Caco-2 (cell line): ENCODE measurements at regions not wholly inside any gene's neighbourhood (a gene's known extent, or its start where the extent isn't known, plus 50 kb on each side); places are given as distances from the start of the nearest gene placed in this dataset.

Experiments
- BruUV-seq: library from RNA; stranded (reverse); fragments of 400-500 nt; replicated peaks from 2 replicates; lab custom pipeline; 2021; lab: Mats Ljungman, UMichigan
- CTCF ChIA-PET: fragments of 300-600 bp; sonication (Branson Sonifier 250); formaldehyde crosslinking; loops from one replicate; lab custom pipeline; 2022; ENCODE audit warnings: antibody characterized with exemption; lab: Charles Lee
- POLR2A ChIA-PET: fragments of 300-600 bp; sonication (Branson Sonifier 250); formaldehyde crosslinking; loops from one replicate; lab custom pipeline; 2022; ENCODE audit warnings: antibody characterized with exemption; lab: Charles Lee
- DNase-seq, 2 experiments: peaks; one replicate each; pipeline versions ENCODE4 v3.0.0 to v3.0.0-alpha.2; 2020 to 2022
- H3K27me3 ChIP-seq: replicated peaks from 2 replicates; pipeline ENCODE4 v1.6.0; 2011; ENCODE audit warnings: low read length; ENCODE audit not compliant: control insufficient read depth, insufficient read depth
- H3K36me3 ChIP-seq: 2 replicates; pipeline ENCODE4 v1.5.1; 2011; ENCODE audit warnings: low read length; ENCODE audit not compliant: control insufficient read depth, insufficient read depth
- H3K4me1 ChIP-seq: fragments of 250-450 bp; sonication (Bioruptor Pico); 2 replicates; pipeline ENCODE4 v1.5.1; 2020; ENCODE audit warnings: mild to moderate bottlenecking
- H3K4me3 ChIP-seq: 2 replicates; pipeline ENCODE4 v1.5.1; 2011; ENCODE audit warnings: low read depth, mild to moderate bottlenecking, control low read depth, low read length
- H3K9me3 ChIP-seq: fragments of 250-450 bp; sonication (Bioruptor Pico); 2 replicates; pipeline ENCODE4 v1.5.1; 2020; ENCODE audit warnings: mild to moderate bottlenecking, moderate library complexity
- H3K27ac Mint-ChIP-seq: one replicate; pipeline ENCODE4 v1.8.0; 2022; ENCODE audit warnings: mixed read lengths; ENCODE audit not compliant: unreplicated experiment
- H3K27me3 Mint-ChIP-seq: one replicate; pipeline ENCODE4 v1.8.0; 2022; ENCODE audit warnings: mixed read lengths; ENCODE audit not compliant: insufficient read depth, unreplicated experiment
- H3K36me3 Mint-ChIP-seq: one replicate; pipeline ENCODE4 v1.8.0; 2022; ENCODE audit warnings: mild to moderate bottlenecking, mixed read lengths; ENCODE audit not compliant: insufficient read depth, unreplicated experiment
- H3K4me1 Mint-ChIP-seq: one replicate; pipeline ENCODE4 v1.8.0; 2022; ENCODE audit warnings: low read depth, mixed read lengths; ENCODE audit not compliant: unreplicated experiment
- H3K4me3 Mint-ChIP-seq: one replicate; pipeline ENCODE4 v1.8.0; 2022; ENCODE audit warnings: mild to moderate bottlenecking, moderate library complexity, mixed read lengths; ENCODE audit not compliant: unreplicated experiment
- H3K9me3 Mint-ChIP-seq: one replicate; pipeline ENCODE4 v1.8.0; 2022; ENCODE audit warnings: mixed read lengths; ENCODE audit not compliant: unreplicated experiment
- intact Hi-C: fragments of 100-400 bp; cut with micrococcal nuclease; formaldehyde crosslinking; loops from one replicate; pipeline ENCODE4 v1.10.0; 2022; ENCODE audit not compliant: unreplicated experiment
- TF ChIP-seq, protein P1 (sequence below), 2 experiments: fragments of 200-600 bp in 1 of 2; IDR thresholded peaks; 1 replicate in 1 of 2; 2 replicates in 1 of 2; pipeline versions ENCODE4 v1.5.1 to v1.8.0; 2011 to 2022; ENCODE audit warnings: antibody characterized with exemption in 1 of 2, control low read depth in 1 of 2, inconsistent platforms in 1 of 2, low read depth in 1 of 2, low read length in 1 of 2, mild to moderate bottlenecking in 1 of 2, moderate library complexity in 1 of 2; ENCODE audit not compliant: insufficient read depth in 1 of 2, severe bottlenecking in 1 of 2, unreplicated experiment in 1 of 2

DNA sequence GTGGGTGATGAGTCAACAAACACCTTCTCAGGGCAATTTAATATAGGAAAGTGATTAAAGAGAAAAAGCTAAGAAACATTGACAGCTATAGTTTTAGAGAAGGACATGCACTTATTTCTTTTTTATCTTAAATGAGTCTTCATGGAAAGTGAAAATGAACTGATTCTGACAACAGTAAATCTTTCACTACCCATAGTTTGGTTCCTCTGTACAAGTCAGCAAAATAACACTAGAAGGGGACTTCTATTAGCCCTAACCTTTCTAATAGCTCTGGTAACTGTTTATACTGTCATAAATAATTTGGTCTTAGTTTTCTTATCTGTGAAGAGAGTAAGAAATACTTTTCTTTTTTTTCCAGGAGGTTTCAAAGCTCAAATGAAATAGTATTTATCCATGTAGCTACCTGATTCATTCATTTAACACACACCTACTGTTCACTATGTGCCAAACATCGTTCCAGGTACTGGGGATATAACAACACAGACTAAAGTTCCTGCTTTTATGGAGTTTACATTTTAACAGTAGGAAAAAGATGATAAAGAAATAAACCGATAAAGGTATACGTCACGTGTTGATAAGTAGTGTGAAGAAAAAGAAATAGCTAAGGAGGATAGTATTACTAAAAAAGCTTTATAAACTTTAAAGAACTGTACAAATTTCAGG lies 148.2 kb downstream of the PCSK1 start:
- TF ChIP-seq, protein P1, sequence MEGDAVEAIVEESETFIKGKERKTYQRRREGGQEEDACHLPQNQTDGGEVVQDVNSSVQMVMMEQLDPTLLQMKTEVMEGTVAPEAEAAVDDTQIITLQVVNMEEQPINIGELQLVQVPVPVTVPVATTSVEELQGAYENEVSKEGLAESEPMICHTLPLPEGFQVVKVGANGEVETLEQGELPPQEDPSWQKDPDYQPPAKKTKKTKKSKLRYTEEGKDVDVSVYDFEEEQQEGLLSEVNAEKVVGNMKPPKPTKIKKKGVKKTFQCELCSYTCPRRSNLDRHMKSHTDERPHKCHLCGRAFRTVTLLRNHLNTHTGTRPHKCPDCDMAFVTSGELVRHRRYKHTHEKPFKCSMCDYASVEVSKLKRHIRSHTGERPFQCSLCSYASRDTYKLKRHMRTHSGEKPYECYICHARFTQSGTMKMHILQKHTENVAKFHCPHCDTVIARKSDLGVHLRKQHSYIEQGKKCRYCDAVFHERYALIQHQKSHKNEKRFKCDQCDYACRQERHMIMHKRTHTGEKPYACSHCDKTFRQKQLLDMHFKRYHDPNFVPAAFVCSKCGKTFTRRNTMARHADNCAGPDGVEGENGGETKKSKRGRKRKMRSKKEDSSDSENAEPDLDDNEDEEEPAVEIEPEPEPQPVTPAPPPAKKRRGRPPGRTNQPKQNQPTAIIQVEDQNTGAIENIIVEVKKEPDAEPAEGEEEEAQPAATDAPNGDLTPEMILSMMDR (IDR thresholded peaks at IDR 0.05; ENCODE audit: insufficient read depth in 1 of 2, low read depth in 1 of 2, low read length in 1 of 2, severe bottlenecking in 1 of 2, unreplicated experiment in 1 of 2) = no peak
- Histone ChIP-seq H3K9me3 (no peaks in the 10 kb centered on the region), H3K4me3 (no peak overlapping the region), H3K36me3 (no peaks in the 10 kb centered on the region), H3K4me1 (no peaks in the 10 kb centered on the region), H3K27me3 (no peaks in the 10 kb centered on the region)
- DNase-seq = no peak
- H3K4me3 Mint-ChIP-seq = no peak overlapping the region
- H3K36me3 Mint-ChIP-seq = no peaks in the 10 kb centered on the region
- no peaks in the 10 kb centered on the region for H3K4me1 Mint-ChIP-seq
- intact Hi-C loops = no loop called here
- H3K27me3 Mint-ChIP-seq = no peaks in the 10 kb centered on the region
- CTCF ChIA-PET = no interaction called here
- BruUV-seq = no TSS peak
- POLR2A ChIA-PET = no interaction called here
- peaks cover 8% of the 10 kb centered on the region for H3K9me3 Mint-ChIP-seq
- no peak overlapping the region for H3K27ac Mint-ChIP-seq

- H3K36me3 ChIP-seq = no peaks in the 10 kb centered on the region
- no peaks in the 10 kb centered on the region for H3K27me3 ChIP-seq
- TF ChIP-seq, protein P1 (IDR thresholded peaks at IDR 0.05; ENCODE audit: insufficient read depth in 1 of 2, low read depth in 1 of 2, low read length in 1 of 2, severe bottlenecking in 1 of 2, unreplicated experiment in 1 of 2) = no peak
- DNase-seq = no peak
- H3K4me3 Mint-ChIP-seq = no peak overlapping the region
- no peaks in the 10 kb centered on the region for H3K4me1 Mint-ChIP-seq
- H3K4me1 ChIP-seq = no peaks in the 10 kb centered on the region
- H3K27ac Mint-ChIP-seq = no peak overlapping the region
- ChIA-PET POLR2A (no interaction called here), CTCF (no interaction called here)
- H3K4me3 ChIP-seq = no peak overlapping the region
- BruUV-seq = no TSS peak
- H3K27me3 Mint-ChIP-seq = no peaks in the 10 kb centered on the region
- H3K36me3 Mint-ChIP-seq = no peaks in the 10 kb centered on the region
- intact Hi-C loops = no loop called here
- no peaks in the 10 kb centered on the region for H3K9me3 ChIP-seq
- no peaks in the 10 kb centered on the region for H3K9me3 Mint-ChIP-seq
Measured at GRCh38 chr5:96283589-96283988, 149.5 kb downstream of the PCSK1 start.

DNA sequence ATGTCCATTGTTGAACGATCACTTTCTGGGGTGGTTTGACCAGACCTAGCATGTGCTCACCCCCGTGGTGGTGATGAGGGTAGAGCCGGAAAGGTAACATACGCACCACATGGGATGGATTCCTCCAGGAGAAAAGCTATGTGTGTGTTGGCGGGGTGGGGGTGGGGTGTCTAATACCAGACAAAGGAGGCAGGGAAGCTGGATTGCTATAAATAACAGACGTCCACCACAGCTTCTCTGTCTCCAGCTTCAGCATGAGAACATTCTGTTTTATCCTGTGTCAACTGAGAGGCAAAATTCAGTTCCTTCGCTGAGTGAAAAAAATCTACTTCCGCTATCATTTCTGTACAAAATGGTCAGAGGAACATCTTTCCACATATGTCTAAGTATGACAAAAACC lies 151.0 kb downstream of the PCSK1 start:
- Mint-ChIP-seq H3K9me3 (no peaks in the 10 kb centered on the region), H3K27ac (no peak overlapping the region), H3K27me3 (no peaks in the 10 kb centered on the region), H3K4me1 (no peaks in the 10 kb centered on the region), H3K36me3 (no peaks in the 10 kb centered on the region), H3K4me3 (no peak overlapping the region)
- intact Hi-C loops = no loop called here
- Histone ChIP-seq H3K27me3 (no peaks in the 10 kb centered on the region), H3K4me1 (no peaks in the 10 kb centered on the region), H3K4me3 (no peak overlapping the region), H3K9me3 (no peaks in the 10 kb centered on the region), H3K36me3 (no peaks in the 10 kb centered on the region)
- no peak for DNase-seq
- no TSS peak for BruUV-seq
- ChIA-PET POLR2A (no interaction called here), CTCF (no interaction called here)
- TF ChIP-seq, protein P1 (IDR thresholded peaks at IDR 0.05; ENCODE audit: insufficient read depth in 1 of 2, low read depth in 1 of 2, low read length in 1 of 2, severe bottlenecking in 1 of 2, unreplicated experiment in 1 of 2) = no peak
